OCI-LY3 (cell line): ENCODE measurements at regions not wholly inside any gene's neighbourhood (a gene's known extent, or its start where the extent isn't known, plus 50 kb on each side); places are given as distances from the start of the nearest gene placed in this dataset.

Source experiments
- H2AFZ ChIP-seq: fragments of 200-600, 300-600 bp; shearing (Covaris generic); 2 replicates; pipeline ENCODE4 v1.6.0; 2014; ENCODE audit warnings: antibody characterized with exemption, low read depth, low read length
- H3K27ac ChIP-seq: fragments of 200-600, 300-600 bp; sonication (generic); 2 replicates; pipeline ENCODE4 v1.5.1; 2014; ENCODE audit warnings: mild to moderate bottlenecking, low read length, moderate library complexity, mixed read lengths
- H3K27me3 ChIP-seq: fragments of 200-600, 300-600 bp; sonication (generic); 2 replicates; pipeline ENCODE4 v1.6.1; 2014; ENCODE audit warnings: low read depth, low read length, mixed read lengths
- H3K36me3 ChIP-seq: fragments of 200-600, 300-600 bp; sonication (generic); replicated peaks from 2 replicates; pipeline ENCODE3; 2014; ENCODE audit warnings: low read depth, low read length, mixed read lengths
- H3K4me1 ChIP-seq: fragments of 300-600, 200-600 bp; sonication (generic); 2 replicates; pipeline ENCODE4 v1.6.1; 2014; ENCODE audit warnings: low read length, mixed read lengths
- H3K4me2 ChIP-seq: fragments of 200-600, 300-600 bp; sonication (generic); 2 replicates; pipeline ENCODE4 v1.6.1; 2014; ENCODE audit warnings: low read length, mixed read lengths
- H3K4me3 ChIP-seq: fragments of 300-600, 200-600 bp; sonication (generic); 2 replicates; pipeline ENCODE4 v1.5.1; 2014; ENCODE audit warnings: antibody characterized with exemption, mild to moderate bottlenecking, low read length, moderate library complexity
- H3K79me2 ChIP-seq: fragments of 300-600, 200-600 bp; shearing (Covaris generic); 2 replicates; pipeline ENCODE4 v1.6.1; 2014; ENCODE audit warnings: mild to moderate bottlenecking, low read length, mixed read lengths
- H3K9ac ChIP-seq: fragments of 300-600, 200-600 bp; shearing (Covaris generic); 2 replicates; pipeline ENCODE4 v1.6.0; 2014; ENCODE audit warnings: mild to moderate bottlenecking, low read length, moderate library complexity
- H3K9me3 ChIP-seq: fragments of 200-600, 300-600 bp; shearing (Covaris generic); 2 replicates; pipeline ENCODE4 v1.6.1; 2014; ENCODE audit warnings: low read length, mixed read lengths; ENCODE audit not compliant: insufficient read depth
- H4K20me1 ChIP-seq: fragments of 200-600, 300-600 bp; sonication (generic); 2 replicates; pipeline ENCODE4 v1.6.1; 2016; ENCODE audit warnings: low read length, mixed read lengths; ENCODE audit not compliant: insufficient read depth
- EZH2phosphoT487 ChIP-seq: fragments of 200-600 bp; shearing (Covaris generic); IDR thresholded peaks from 2 replicates; pipeline ENCODE4 v1.6.1; 2018; ENCODE audit warnings: antibody characterized with exemption, mixed run types, low read depth
- TF ChIP-seq, protein P1 (sequence below): fragments of 200-600, 300-600 bp; sonication (generic); IDR thresholded peaks from 2 replicates; pipeline ENCODE4 v1.5.1; 2014; ENCODE audit warnings: antibody characterized with exemption, low read length, low read depth

DNA sequence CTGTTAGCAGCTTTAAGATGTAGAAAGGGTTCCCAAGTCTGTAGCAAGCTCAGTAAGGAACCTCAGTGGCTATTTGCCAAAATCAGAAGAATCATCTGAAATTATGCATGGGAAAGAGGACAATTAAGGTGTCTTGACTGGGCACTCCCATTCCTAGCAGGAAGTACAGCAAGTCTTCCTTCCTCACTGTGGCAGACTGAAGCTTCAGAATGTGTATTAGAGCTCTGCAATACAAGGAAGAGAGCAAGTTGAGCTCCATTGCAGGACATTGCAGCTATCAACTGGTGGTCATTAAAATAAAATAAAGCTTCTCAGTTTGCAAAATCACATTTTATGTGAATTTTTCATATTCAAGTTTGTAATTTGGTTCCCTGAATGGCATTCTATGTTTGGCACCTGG is 200.5 kb upstream of the CHAC2 start:
- Histone ChIP-seq H3K36me3 (no peaks in the 10 kb centered on the region), H4K20me1 (no peaks in the 10 kb centered on the region), H3K9me3 (no peaks in the 10 kb centered on the region), H3K4me3 (no peak overlapping the region), H3K27ac (no peak overlapping the region), H2AFZ (no peak overlapping the region), H3K4me2 (no peak overlapping the region), H3K9ac (no peak overlapping the region), H3K79me2 (no peaks in the 10 kb centered on the region), H3K27me3 (no peaks in the 10 kb centered on the region), H3K4me1 (peaks cover 8% of the 10 kb centered on the region)
- TF ChIP-seq, protein P1, sequence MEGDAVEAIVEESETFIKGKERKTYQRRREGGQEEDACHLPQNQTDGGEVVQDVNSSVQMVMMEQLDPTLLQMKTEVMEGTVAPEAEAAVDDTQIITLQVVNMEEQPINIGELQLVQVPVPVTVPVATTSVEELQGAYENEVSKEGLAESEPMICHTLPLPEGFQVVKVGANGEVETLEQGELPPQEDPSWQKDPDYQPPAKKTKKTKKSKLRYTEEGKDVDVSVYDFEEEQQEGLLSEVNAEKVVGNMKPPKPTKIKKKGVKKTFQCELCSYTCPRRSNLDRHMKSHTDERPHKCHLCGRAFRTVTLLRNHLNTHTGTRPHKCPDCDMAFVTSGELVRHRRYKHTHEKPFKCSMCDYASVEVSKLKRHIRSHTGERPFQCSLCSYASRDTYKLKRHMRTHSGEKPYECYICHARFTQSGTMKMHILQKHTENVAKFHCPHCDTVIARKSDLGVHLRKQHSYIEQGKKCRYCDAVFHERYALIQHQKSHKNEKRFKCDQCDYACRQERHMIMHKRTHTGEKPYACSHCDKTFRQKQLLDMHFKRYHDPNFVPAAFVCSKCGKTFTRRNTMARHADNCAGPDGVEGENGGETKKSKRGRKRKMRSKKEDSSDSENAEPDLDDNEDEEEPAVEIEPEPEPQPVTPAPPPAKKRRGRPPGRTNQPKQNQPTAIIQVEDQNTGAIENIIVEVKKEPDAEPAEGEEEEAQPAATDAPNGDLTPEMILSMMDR, result no peak
- no peak for TF ChIP-seq EZH2phosphoT487

DNA sequence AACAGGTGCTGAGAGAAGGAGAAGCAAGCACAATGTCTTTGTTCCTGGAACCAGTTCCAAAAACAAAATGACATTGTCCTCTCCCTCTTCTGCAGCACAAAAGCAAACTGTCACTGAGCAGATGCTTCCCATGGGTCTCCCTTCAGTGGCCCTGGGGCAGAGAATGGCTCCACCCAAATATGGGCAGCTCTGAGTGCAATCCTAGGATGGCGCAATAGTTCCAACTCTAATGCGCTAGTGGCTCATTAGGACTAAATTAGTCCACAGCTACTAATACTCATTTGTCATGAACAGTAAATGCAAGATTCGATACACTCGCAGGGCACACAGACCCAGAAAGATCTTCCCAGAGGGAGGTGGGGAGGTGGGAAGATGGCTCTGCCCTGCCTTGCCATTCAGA is 205.2 kb upstream of the CHAC2 start:
- TF ChIP-seq EZH2phosphoT487, result no peak
- TF ChIP-seq, protein P1, result no peak

DNA sequence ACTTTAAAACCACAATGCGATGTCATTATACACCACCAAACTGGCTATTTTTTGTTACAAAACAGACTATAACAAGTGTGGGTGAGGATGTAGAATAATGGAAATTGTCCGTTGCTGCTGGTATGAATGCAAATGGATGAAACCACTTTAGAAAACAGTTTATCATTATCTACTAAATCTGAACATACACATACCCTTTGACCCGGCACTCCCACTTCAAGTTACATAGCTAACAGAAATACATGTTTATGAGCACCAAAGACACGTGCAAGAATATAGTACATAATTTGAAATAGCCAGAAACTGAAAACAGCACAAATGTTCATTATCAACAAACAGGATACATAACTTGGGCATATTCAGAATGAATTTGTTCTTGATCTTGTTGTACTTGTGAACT is 206.4 kb upstream of the CHAC2 start:
- Histone ChIP-seq H2AFZ (no peak overlapping the region), H3K27me3 (no peaks in the 10 kb centered on the region), H4K20me1 (no peaks in the 10 kb centered on the region), H3K4me2 (no peak overlapping the region), H3K9ac (no peak overlapping the region), H3K36me3 (no peaks in the 10 kb centered on the region), H3K4me1 (no peaks in the 10 kb centered on the region), H3K27ac (no peak overlapping the region), H3K9me3 (no peaks in the 10 kb centered on the region), H3K79me2 (no peaks in the 10 kb centered on the region), H3K4me3 (no peak overlapping the region)
- TF ChIP-seq EZH2phosphoT487, result no peak
- TF ChIP-seq, protein P1, result no peak

More for the DNA sequence above, 205.2 kb upstream of the CHAC2 start:
- Histone ChIP-seq H3K4me1 (no peaks in the 10 kb centered on the region), H3K79me2 (no peaks in the 10 kb centered on the region), H2AFZ (no peak overlapping the region), H3K9me3 (no peaks in the 10 kb centered on the region), H3K27ac (no peak overlapping the region), H3K9ac (no peak overlapping the region), H4K20me1 (no peaks in the 10 kb centered on the region), H3K27me3 (no peaks in the 10 kb centered on the region), H3K4me3 (no peak overlapping the region), H3K36me3 (no peaks in the 10 kb centered on the region), H3K4me2 (no peak overlapping the region)

DNA sequence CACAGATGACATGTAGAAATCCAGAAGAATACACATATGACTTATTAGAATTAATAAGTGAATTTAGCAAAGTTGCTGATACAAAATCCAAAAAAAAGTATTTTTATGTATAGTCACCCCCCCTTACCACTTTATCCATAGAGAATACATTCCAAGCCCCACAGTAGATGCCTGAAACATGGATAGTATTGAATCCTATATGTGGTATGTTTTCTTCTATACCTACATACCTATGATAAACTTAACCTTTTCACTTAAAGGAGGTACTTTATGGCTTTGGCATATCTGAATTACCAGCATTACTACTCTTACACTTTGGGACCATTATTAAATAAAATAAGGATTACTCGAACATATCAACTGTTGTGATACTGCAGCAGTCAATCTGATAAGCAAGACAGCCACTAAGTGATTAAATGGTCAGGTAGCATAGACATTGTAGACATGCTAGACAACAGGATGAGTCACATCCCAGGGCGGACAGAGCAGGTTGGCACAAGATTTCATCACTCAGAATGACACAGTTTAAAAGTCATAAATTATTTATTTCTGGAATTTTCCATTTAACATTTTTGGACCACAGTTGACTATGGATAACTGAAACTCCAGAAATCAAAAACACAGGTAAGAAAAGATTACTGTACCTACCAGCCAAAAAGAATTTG is 208.2 kb upstream of the CHAC2 start:
- Histone ChIP-seq H4K20me1 (no peaks in the 10 kb centered on the region), H2AFZ (no peak overlapping the region), H3K9me3 (no peaks in the 10 kb centered on the region), H3K4me2 (no peak overlapping the region), H3K36me3 (no peaks in the 10 kb centered on the region), H3K79me2 (no peaks in the 10 kb centered on the region), H3K9ac (no peak overlapping the region), H3K4me1 (no peaks in the 10 kb centered on the region), H3K27me3 (no peaks in the 10 kb centered on the region), H3K4me3 (no peak overlapping the region), H3K27ac (no peak overlapping the region)
- no peak for TF ChIP-seq EZH2phosphoT487
- TF ChIP-seq, protein P1, result no peak
